ENCODE measurements at regions not wholly inside any gene's neighbourhood (a gene's known extent, or its start where the extent isn't known, plus 50 kb on each side); places are given as distances from the start of the nearest gene placed in this dataset.

- no peaks in the 10 kb centered on the region for H3K79me2 ChIP-seq (ENCODE audit: control insufficient read depth, low read length)
- H3F3A ChIP-seq (ENCODE audit: control insufficient read depth, insufficient read depth), result no peaks in the 10 kb centered on the region
- TF ChIP-seq CTCF (IDR thresholded peaks at IDR 0.05; ENCODE audit: low read depth, low read length, poor library complexity, severe bottlenecking) (no peak), EZH2phosphoT487 (IDR thresholded peaks at IDR 0.05; ENCODE audit: borderline replicate concordance, low read length) (no peak)
- H3K27me3 ChIP-seq (ENCODE audit: control insufficient read depth, low read length), result no peaks in the 10 kb centered on the region
- H3K9me3 ChIP-seq (ENCODE audit: control insufficient read depth, insufficient read depth, low read length), result no peaks in the 10 kb centered on the region
- H3K4me2 ChIP-seq (ENCODE audit: low read length), result no peak overlapping the region
- H3K4me3 ChIP-seq (ENCODE audit: low read length), result no peak overlapping the region
- no peak overlapping the region for H3K27ac ChIP-seq (ENCODE audit: low read depth, low read length)
- no peaks in the 10 kb centered on the region for H3K9me2 ChIP-seq (replicated peaks; ENCODE audit: control insufficient read depth, low read length)
- H4K20me1 ChIP-seq (ENCODE audit: control insufficient read depth, insufficient read depth, low read depth, low read length), result no peaks in the 10 kb centered on the region
- no peaks in the 10 kb centered on the region for H3K36me3 ChIP-seq (ENCODE audit: control insufficient read depth, low read length)
- H3K4me1 ChIP-seq (ENCODE audit: control insufficient read depth, low read length), result no peaks in the 10 kb centered on the region
These were observed 284.8 kb downstream of the MREG start for GRCh38 chr2:215728504-215729065.

GRCh38 chr2:215727507-215728503, 285.5 kb downstream of the MREG start:
- no peaks in the 10 kb centered on the region for H3K9me3 ChIP-seq (ENCODE audit: control insufficient read depth, insufficient read depth, low read length)
- no peak overlapping the region for H3K4me3 ChIP-seq (ENCODE audit: low read length)
- no peak for TF ChIP-seq EZH2phosphoT487 (IDR thresholded peaks at IDR 0.05; ENCODE audit: borderline replicate concordance, low read length)
- no peak for TF ChIP-seq CTCF (IDR thresholded peaks at IDR 0.05; ENCODE audit: low read depth, low read length, poor library complexity, severe bottlenecking)
- H3F3A ChIP-seq (ENCODE audit: control insufficient read depth, insufficient read depth), result no peaks in the 10 kb centered on the region
- H3K9me2 ChIP-seq (replicated peaks; ENCODE audit: control insufficient read depth, low read length), result no peaks in the 10 kb centered on the region
- no peak overlapping the region for H3K27ac ChIP-seq (ENCODE audit: low read depth, low read length)
- no peaks in the 10 kb centered on the region for H4K20me1 ChIP-seq (ENCODE audit: control insufficient read depth, insufficient read depth, low read depth, low read length)
- H3K27me3 ChIP-seq (ENCODE audit: control insufficient read depth, low read length), result no peaks in the 10 kb centered on the region
- no peaks in the 10 kb centered on the region for H3K4me1 ChIP-seq (ENCODE audit: control insufficient read depth, low read length)
- no peak overlapping the region for H3K4me2 ChIP-seq (ENCODE audit: low read length)
- no peaks in the 10 kb centered on the region for H3K36me3 ChIP-seq (ENCODE audit: control insufficient read depth, low read length)
- no peaks in the 10 kb centered on the region for H3K79me2 ChIP-seq (ENCODE audit: control insufficient read depth, low read length)

GRCh38 chr2:215726070-215726469, 287.3 kb downstream of the MREG start:
- Histone ChIP-seq H4K20me1 (ENCODE audit: control insufficient read depth, insufficient read depth, low read depth, low read length) (no peaks in the 10 kb centered on the region), H3K27ac (ENCODE audit: low read depth, low read length) (no peak overlapping the region), H3K27me3 (ENCODE audit: control insufficient read depth, low read length) (no peaks in the 10 kb centered on the region), H3K9me3 (ENCODE audit: control insufficient read depth, insufficient read depth, low read length) (no peaks in the 10 kb centered on the region), H3K4me3 (ENCODE audit: low read length) (no peak overlapping the region), H3K9me2 (replicated peaks; ENCODE audit: control insufficient read depth, low read length) (no peaks in the 10 kb centered on the region), H3K79me2 (ENCODE audit: control insufficient read depth, low read length) (no peaks in the 10 kb centered on the region), H3K4me1 (ENCODE audit: control insufficient read depth, low read length) (no peaks in the 10 kb centered on the region), H3K4me2 (ENCODE audit: low read length) (no peak overlapping the region), H3F3A (ENCODE audit: control insufficient read depth, insufficient read depth) (no peaks in the 10 kb centered on the region), H3K36me3 (ENCODE audit: control insufficient read depth, low read length) (no peaks in the 10 kb centered on the region)
- no peak for TF ChIP-seq EZH2phosphoT487 (IDR thresholded peaks at IDR 0.05; ENCODE audit: borderline replicate concordance, low read length)
- TF ChIP-seq CTCF (IDR thresholded peaks at IDR 0.05; ENCODE audit: low read depth, low read length, poor library complexity, severe bottlenecking), result no peak

All from DOHH2 (cell line).